ENCODE measurements at regions not wholly inside any gene's neighbourhood (a gene's known extent, or its start where the extent isn't known, plus 50 kb on each side); places are given as distances from the start of the nearest gene placed in this dataset.

GRCh38 chr3:182366746-182367145, 426.6 kb upstream of the ATP11B start:
- no peak for DNase-seq

GRCh38 chr3:182369861-182370260, 423.4 kb upstream of the ATP11B start:
- DNase-seq: no peak

- no peak for DNase-seq
Measured at GRCh38 chr3:182370949-182371348, 422.4 kb upstream of the ATP11B start.

GRCh38 chr3:182375916-182376315, 417.4 kb upstream of the ATP11B start:
- DNase-seq: no peak

GRCh38 chr3:182382112-182382857, 411.0 kb upstream of the ATP11B start:
- DNase-seq: no peak

GRCh38 chr3:182384221-182384620, 409.1 kb upstream of the ATP11B start:
- DNase-seq: no peak

GRCh38 chr3:182385356-182385755, 407.9 kb upstream of the ATP11B start:
- DNase-seq: no peak

- no peak for DNase-seq
Measured at GRCh38 chr3:182388506-182388905, 404.8 kb upstream of the ATP11B start.

- no peak for DNase-seq
Measured at GRCh38 chr3:182389071-182389815, 404.1 kb upstream of the ATP11B start.

GRCh38 chr3:182390421-182390820, 402.9 kb upstream of the ATP11B start:
- no peak for DNase-seq

GRCh38 chr3:182392182-182392937, 400.9 kb upstream of the ATP11B start:
- DNase-seq: no peak

- DNase-seq: no peak
Measured at GRCh38 chr3:182393151-182393550, 400.2 kb upstream of the ATP11B start.

- no peak for DNase-seq
Measured at GRCh38 chr3:182393830-182394367, 399.4 kb upstream of the ATP11B start.

- DNase-seq: no peak
Measured at GRCh38 chr3:182397164-182397563, 396.1 kb upstream of the ATP11B start.

- DNase-seq: no peak
Measured at GRCh38 chr3:182399978-182400737, 393.1 kb upstream of the ATP11B start.

- no peak for DNase-seq
Measured at GRCh38 chr3:182400838-182401237, 392.5 kb upstream of the ATP11B start.

GRCh38 chr3:182404031-182404430, 389.3 kb upstream of the ATP11B start:
- no peak for DNase-seq

GRCh38 chr3:182405759-182406158, 387.5 kb upstream of the ATP11B start:
- no peak for DNase-seq

- no peak for DNase-seq
Measured at GRCh38 chr3:182406786-182407185, 386.5 kb upstream of the ATP11B start.

GRCh38 chr3:182410051-182410450, 383.3 kb upstream of the ATP11B start:
- DNase-seq: no peak

- DNase-seq: no peak
Measured at GRCh38 chr3:182412066-182412465, 381.2 kb upstream of the ATP11B start.

GRCh38 chr3:182413061-182413460, 380.2 kb upstream of the ATP11B start:
- DNase-seq: no peak

GRCh38 chr3:182413682-182414081, 379.6 kb upstream of the ATP11B start:
- no peak for DNase-seq

Measured in NCI-H1694 treated with DMSO at 0.1 percent for 48 hours (cell line).